AG04449 (cell line): ENCODE measurements at regions not wholly inside any gene's neighbourhood (a gene's known extent, or its start where the extent isn't known, plus 50 kb on each side); places are given as distances from the start of the nearest gene placed in this dataset.

Source experiments
- CTCF ChIA-PET: fragments of 350-600 bp; formaldehyde crosslinking; extraction: SDS; loops from one replicate; lab custom pipeline; 2021; ENCODE audit warnings: antibody characterized with exemption; lab: Yijun Ruan, JAX
- POLR2A ChIA-PET: fragments of 400-600, 350-600 bp; formaldehyde crosslinking; extraction: SDS; loops from one replicate; lab custom pipeline; 2020; ENCODE audit warnings: antibody characterized with exemption, inconsistent platforms; lab: Yijun Ruan, JAX
- DNase-seq: peaks from one replicate; pipeline ENCODE4 v3.0.0-alpha.2; 2010; ENCODE audit warnings: low read depth, low spot score
- H3K4me3 ChIP-seq: 2 replicates; pipeline ENCODE4 v1.5.1; 2011; ENCODE audit warnings: low read depth, mild to moderate bottlenecking, control low read depth, low read length
- CTCF ChIP-seq: IDR thresholded peaks from one replicate; pipeline ENCODE4 v1.5.1; 2011; ENCODE audit warnings: mild to moderate bottlenecking, moderate library complexity, low read length, control low read depth, inconsistent platforms; ENCODE audit not compliant: insufficient read depth; ENCODE audit errors: missing control alignments

DNA sequence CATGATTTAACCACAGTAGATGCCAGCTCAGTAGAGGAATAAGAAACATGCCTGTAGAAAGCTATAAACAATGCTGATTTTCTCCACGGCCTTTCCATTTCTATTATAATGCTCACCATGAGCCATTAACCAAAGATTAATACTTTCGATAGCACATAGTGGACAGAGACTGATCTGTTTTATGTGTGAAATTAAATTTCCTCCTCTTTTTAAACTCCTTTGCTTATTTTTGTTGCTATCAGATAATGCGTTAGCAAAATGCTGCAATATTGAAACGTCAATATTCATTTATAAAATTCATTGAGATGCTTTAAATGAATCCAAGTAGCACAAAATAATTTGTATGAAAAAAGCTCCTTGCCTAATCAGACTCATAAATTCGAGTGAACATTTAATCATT lies 1807.9 kb downstream of the MRPL39 start:
- no peak for DNase-seq
- no peak overlapping the region for H3K4me3 ChIP-seq
- TF ChIP-seq CTCF: no peak
- CTCF ChIA-PET: no interaction called here
- POLR2A ChIA-PET: no interaction called here

DNA sequence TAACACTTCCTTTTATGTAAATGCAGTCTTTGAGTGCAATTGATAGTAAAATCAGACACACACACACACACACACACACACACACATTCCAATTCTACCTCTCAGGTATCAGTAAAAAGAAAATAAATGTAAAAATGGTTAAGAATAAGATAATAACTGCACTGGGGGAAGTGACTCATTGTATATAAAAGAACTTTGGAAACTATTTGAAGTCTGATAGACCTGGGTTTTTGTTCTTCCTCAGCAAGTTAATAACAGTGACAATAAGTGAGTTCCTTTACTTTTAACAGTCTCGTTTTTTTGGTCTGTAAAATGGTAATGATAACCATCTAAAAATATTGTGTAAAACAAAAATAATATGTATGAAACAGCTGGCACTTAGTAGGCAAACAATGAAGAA lies 1815.0 kb downstream of the MRPL39 start:
- no peak for TF ChIP-seq CTCF
- POLR2A ChIA-PET: no interaction called here
- H3K4me3 ChIP-seq: no peak overlapping the region
- DNase-seq: no peak
- CTCF ChIA-PET: no interaction called here

- CTCF ChIA-PET: no interaction called here
- no peak for DNase-seq
- TF ChIP-seq CTCF: no peak
- POLR2A ChIA-PET: no interaction called here
- no peak overlapping the region for H3K4me3 ChIP-seq
Measured at GRCh38 chr21:23789864-23790263, 1817.4 kb downstream of the MRPL39 start.

GRCh38 chr21:23780326-23780725 lies 1827.0 kb downstream of the MRPL39 start:
- DNase-seq: no peak
- no peak overlapping the region for H3K4me3 ChIP-seq
- no peak for TF ChIP-seq CTCF
- ChIA-PET POLR2A (no interaction called here), CTCF (no interaction called here)

- ChIA-PET CTCF (no interaction called here), POLR2A (no interaction called here)
- no peak overlapping the region for H3K4me3 ChIP-seq
- no peak for DNase-seq
- no peak for TF ChIP-seq CTCF
Measured at GRCh38 chr21:23743821-23744220, 1863.5 kb downstream of the MRPL39 start.

GRCh38 chr21:23740463-23740862 lies 1866.8 kb downstream of the MRPL39 start:
- ChIA-PET CTCF (no interaction called here), POLR2A (no interaction called here)
- no peak for DNase-seq

More at GRCh38 chr21:23740463-23740862, 1866.8 kb downstream of the MRPL39 start:
- no peak overlapping the region for H3K4me3 ChIP-seq
- no peak for TF ChIP-seq CTCF
